Upper lobe of left lung (tissue), 4 donors: ENCODE measurements at regions not wholly inside any gene's neighbourhood (a gene's known extent, or its start where the extent isn't known, plus 50 kb on each side); places are given as distances from the start of the nearest gene placed in this dataset.

Experiments
- CTCF ChIP-seq, 6 experiments: fragments of 450-650 bp in 4 of 6; fragments of 200-600 bp in 2 of 6; sonication (generic) in 2 of 6; IDR thresholded peaks; one replicate each; pipeline ENCODE4 v1.5.1; 2016 to 2019; ENCODE audit warnings: antibody characterized with exemption in 6 of 6
- EP300 ChIP-seq, 4 donors: sonication (generic); formaldehyde crosslinking; IDR thresholded peaks; one replicate each; pipeline ENCODE4 v1.5.1; 2017; ENCODE audit warnings: antibody characterized with exemption in 4 of 4, control low read depth in 2 of 4
- POLR2A ChIP-seq, 4 donors: fragments of 450-650 bp; IDR thresholded peaks; one replicate each; pipeline ENCODE4 v1.5.1; 2016 to 2017; ENCODE audit warnings: antibody characterized with exemption in 4 of 4, mild to moderate bottlenecking in 2 of 4

GRCh38 chr19:28934631-28935030 lies 278.3 kb downstream of the UQCRFS1 start:
- TF ChIP-seq CTCF (IDR thresholded peaks at IDR 0.05): no peak
- no peak for TF ChIP-seq EP300 (IDR thresholded peaks at IDR 0.05)
- no peak for TF ChIP-seq POLR2A (IDR thresholded peaks at IDR 0.05)
